Keratinocyte (primary cell): ENCODE measurements at regions not wholly inside any gene's neighbourhood (a gene's known extent, or its start where the extent isn't known, plus 50 kb on each side); places are given as distances from the start of the nearest gene placed in this dataset.

ENCODE experiments used
- DNase-seq: peaks from one replicate; pipeline ENCODE4 v3.0.0-alpha.2; 2011; ENCODE audit warnings: low read depth, missing footprints, low spot score
- FAIRE-seq: peaks from 2 replicates; lab custom pipeline; 2011; peaks lifted over from hg19 to GRCh38; lab: Jason Lieb, UNC
- H2AFZ ChIP-seq: 2 replicates; pipeline ENCODE4 v1.6.0; 2012; ENCODE audit warnings: low read length, control low read depth, inconsistent platforms; ENCODE audit not compliant: control insufficient read depth
- H3K27ac ChIP-seq: 2 replicates; pipeline ENCODE4 v1.5.1; 2011; ENCODE audit warnings: low read length; ENCODE audit not compliant: control insufficient read depth, insufficient read depth
- H3K27me3 ChIP-seq: 3 replicates; pipeline ENCODE4 v1.6.0; 2011; ENCODE audit warnings: low read length; ENCODE audit not compliant: control insufficient read depth, insufficient read depth; ENCODE audit errors: extremely low read depth
- H3K36me3 ChIP-seq, 2 experiments: 2 replicates in 1 of 2; 3 replicates in 1 of 2; pipeline ENCODE4 v1.5.1; 2011; ENCODE audit warnings: low read length in 2 of 2, mild to moderate bottlenecking in 1 of 2; ENCODE audit not compliant: control insufficient read depth in 2 of 2, insufficient read depth in 2 of 2; ENCODE audit errors: extremely low read depth in 1 of 2
- H3K4me1 ChIP-seq: 3 replicates; pipeline ENCODE4 v1.5.1; 2011; ENCODE audit warnings: low read length; ENCODE audit not compliant: control insufficient read depth, insufficient read depth; ENCODE audit errors: extremely low read depth
- H3K4me2 ChIP-seq: 3 replicates; pipeline ENCODE4 v1.6.0; 2011; ENCODE audit warnings: low read depth, low read length; ENCODE audit not compliant: control insufficient read depth, insufficient read depth; ENCODE audit errors: extremely low read depth
- H3K4me3 ChIP-seq, 3 experiments: fragments of 200-600 bp in 1 of 3; sonication (generic) in 1 of 3; 2 replicates in 2 of 3; 3 replicates in 1 of 3; pipeline ENCODE4 v1.5.1; 2011 to 2016; ENCODE audit warnings: low read length in 3 of 3, mild to moderate bottlenecking in 3 of 3, control low read depth in 2 of 3, inconsistent platforms in 1 of 3, low read depth in 1 of 3, mixed read lengths in 1 of 3, mixed run types in 1 of 3, moderate library complexity in 1 of 3; ENCODE audit not compliant: control insufficient read depth in 2 of 3, insufficient read depth in 2 of 3; ENCODE audit errors: extremely low read depth in 1 of 3
- H3K79me2 ChIP-seq: 2 replicates; pipeline ENCODE4 v1.6.0; 2012; ENCODE audit warnings: low read length; ENCODE audit not compliant: control insufficient read depth, insufficient read depth
- H3K9ac ChIP-seq: 3 replicates; pipeline ENCODE4 v1.6.0; 2011; ENCODE audit warnings: low read length; ENCODE audit not compliant: control insufficient read depth, insufficient read depth; ENCODE audit errors: extremely low read depth
- H3K9me1 ChIP-seq: 3 replicates; pipeline ENCODE4 v1.6.0; 2011; ENCODE audit warnings: low read length; ENCODE audit not compliant: control insufficient read depth, insufficient read depth; ENCODE audit errors: extremely low read depth
- H3K9me3 ChIP-seq: 2 replicates; pipeline ENCODE4 v1.5.1; 2012; ENCODE audit warnings: low read depth, low read length; ENCODE audit not compliant: control insufficient read depth
- H4K20me1 ChIP-seq: 3 replicates; pipeline ENCODE4 v1.6.0; 2011; ENCODE audit warnings: low read length; ENCODE audit not compliant: control insufficient read depth, insufficient read depth; ENCODE audit errors: extremely low read depth
- CTCF ChIP-seq, 3 experiments: IDR thresholded peaks in 1 of 3; conservative IDR thresholded peaks in 1 of 3; optimal IDR thresholded peaks in 1 of 3; 2 replicates in 2 of 3; 3 replicates in 1 of 3; pipeline versions ENCODE3 to v1.5.1; 2011; ENCODE audit warnings: low read length in 3 of 3, mild to moderate bottlenecking in 3 of 3, moderate library complexity in 2 of 3, control low read depth in 1 of 3, inconsistent platforms in 1 of 3; ENCODE audit not compliant: insufficient read depth in 2 of 3; ENCODE audit errors: extremely low read depth in 1 of 3
- EZH2 ChIP-seq: IDR thresholded peaks from one replicate; pipeline ENCODE4 v1.6.1; 2012; ENCODE audit warnings: inconsistent platforms, mild to moderate bottlenecking, low read length, moderate library complexity
- dilution Hi-C: fragments of 300-500 bp; cut with MboI; formaldehyde crosslinking; loops from one replicate; pipeline ENCODE4 v1.7.0; 2020; ENCODE audit warnings: low sequenced_read_pairs; ENCODE audit not compliant: extremely low pct_ligation_motif_present

- H3K4me3 ChIP-seq = no peak overlapping the region
- H4K20me1 ChIP-seq = no peaks in the 10 kb centered on the region
- peaks cover 2% of the 10 kb centered on the region for H3K9me1 ChIP-seq
- no peaks in the 10 kb centered on the region for H3K36me3 ChIP-seq
- no peaks in the 10 kb centered on the region for H3K9me3 ChIP-seq
- DNase-seq = no peak
- H3K4me2 ChIP-seq = no peak overlapping the region
- no peak overlapping the region for H2AFZ ChIP-seq
- H3K27ac ChIP-seq = no peak overlapping the region
- no peak for TF ChIP-seq EZH2
- TF ChIP-seq CTCF (optimal IDR thresholded peaks at IDR 0.05 in 1 of 3, IDR thresholded peaks at IDR 0.05 in 1 of 3, conservative IDR thresholded peaks at IDR 0.05 in 1 of 3; ENCODE audit: extremely low read depth in 1 of 3, insufficient read depth in 2 of 3, low read length in 3 of 3) = no peak
- H3K4me1 ChIP-seq = peaks cover 24% of the 10 kb centered on the region
- FAIRE-seq = no peak
- no peaks in the 10 kb centered on the region for H3K27me3 ChIP-seq
- H3K9ac ChIP-seq = no peak overlapping the region
- H3K79me2 ChIP-seq = no peaks in the 10 kb centered on the region
- dilution Hi-C loops = no loop called here
Measured at GRCh38 chr14:100442498-100443490, 119.7 kb downstream of the SLC25A47 start.

- dilution Hi-C loops = no loop called here
- no peaks in the 10 kb centered on the region for H4K20me1 ChIP-seq
- H3K27me3 ChIP-seq = no peaks in the 10 kb centered on the region
- H3K4me3 ChIP-seq = no peak overlapping the region
- H3K4me1 ChIP-seq = peaks cover 22% of the 10 kb centered on the region
- no peaks in the 10 kb centered on the region for H3K79me2 ChIP-seq
- no peak for TF ChIP-seq CTCF (optimal IDR thresholded peaks at IDR 0.05 in 1 of 3, IDR thresholded peaks at IDR 0.05 in 1 of 3, conservative IDR thresholded peaks at IDR 0.05 in 1 of 3; ENCODE audit: extremely low read depth in 1 of 3, insufficient read depth in 2 of 3, low read length in 3 of 3)
- TF ChIP-seq EZH2 = no peak
- H3K9ac ChIP-seq = no peak overlapping the region
- FAIRE-seq (no peak), DNase-seq (no peak)
- H3K27ac ChIP-seq = no peak overlapping the region
- no peaks in the 10 kb centered on the region for H3K36me3 ChIP-seq
- no peak overlapping the region for H2AFZ ChIP-seq
- H3K9me3 ChIP-seq = no peaks in the 10 kb centered on the region
- peaks cover 2% of the 10 kb centered on the region for H3K9me1 ChIP-seq
- no peak overlapping the region for H3K4me2 ChIP-seq
Measured at GRCh38 chr14:100443603-100444002, 120.5 kb downstream of the SLC25A47 start.
